T-helper 9 cell (primary cell): ENCODE measurements at regions not wholly inside any gene's neighbourhood (a gene's known extent, or its start where the extent isn't known, plus 50 kb on each side); places are given as distances from the start of the nearest gene placed in this dataset.

Experiments
- DNase-seq: peaks from one replicate; pipeline ENCODE4 v3.0.0-alpha.2; 2020

DNA sequence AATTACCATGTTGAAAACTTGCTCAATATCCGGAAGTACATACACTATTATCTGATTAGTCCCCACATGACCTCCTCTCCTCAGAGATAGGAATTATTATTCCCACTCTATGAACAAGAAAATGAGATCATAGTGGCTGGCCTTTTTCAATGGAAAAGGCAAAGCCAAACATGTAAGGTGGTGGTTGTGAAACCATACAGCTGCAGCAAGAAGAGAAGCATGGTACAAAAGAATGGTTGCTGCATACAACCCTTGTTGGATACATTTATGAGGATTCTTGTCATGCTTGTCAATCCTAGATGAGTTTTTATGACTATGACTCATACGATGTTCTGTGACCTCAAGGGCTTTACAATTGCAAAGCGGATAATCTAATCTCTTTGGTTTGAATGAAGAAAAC lies 514.7 kb downstream of the PLPP3 start:
- DNase-seq, result no peak

DNA sequence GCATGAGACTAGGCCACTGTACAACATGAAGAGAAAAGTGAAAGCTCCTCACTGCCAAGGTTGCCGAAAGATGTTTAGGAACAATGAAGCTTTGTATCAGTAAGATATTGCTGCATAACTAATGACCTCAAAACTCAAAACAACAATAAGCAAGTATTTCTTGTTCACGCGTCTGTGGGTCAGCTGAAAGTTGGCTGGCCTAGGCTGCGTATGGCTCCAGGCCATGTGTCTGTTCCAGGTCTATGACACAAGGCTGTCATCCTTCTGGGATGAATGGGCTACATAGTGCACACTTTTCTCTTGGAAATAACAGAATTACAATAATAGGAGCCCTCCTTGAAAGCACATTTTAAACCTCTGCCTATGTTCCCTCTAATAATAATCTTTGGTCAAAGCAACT lies 515.9 kb downstream of the PLPP3 start:
- no peak for DNase-seq

DNA sequence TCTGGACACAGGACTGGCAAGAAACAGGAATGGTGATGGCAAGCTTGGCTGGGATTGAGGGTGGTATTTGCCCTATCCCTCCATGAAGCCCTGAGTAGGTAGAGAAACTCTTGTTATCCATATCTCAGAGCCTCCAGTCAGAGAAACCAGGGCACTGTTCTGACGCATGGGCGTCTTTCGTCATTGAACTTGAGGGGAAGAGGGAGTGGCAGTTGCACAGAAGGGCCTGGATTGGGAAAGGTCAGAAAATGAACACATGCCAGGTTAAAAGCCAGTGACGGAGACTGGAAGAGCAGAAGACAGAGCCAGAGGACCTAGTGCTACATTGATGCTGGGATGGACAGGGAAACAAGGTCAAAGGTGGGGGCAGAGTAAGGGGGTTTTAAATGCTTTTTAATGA lies 516.7 kb downstream of the PLPP3 start:
- no peak for DNase-seq

DNA sequence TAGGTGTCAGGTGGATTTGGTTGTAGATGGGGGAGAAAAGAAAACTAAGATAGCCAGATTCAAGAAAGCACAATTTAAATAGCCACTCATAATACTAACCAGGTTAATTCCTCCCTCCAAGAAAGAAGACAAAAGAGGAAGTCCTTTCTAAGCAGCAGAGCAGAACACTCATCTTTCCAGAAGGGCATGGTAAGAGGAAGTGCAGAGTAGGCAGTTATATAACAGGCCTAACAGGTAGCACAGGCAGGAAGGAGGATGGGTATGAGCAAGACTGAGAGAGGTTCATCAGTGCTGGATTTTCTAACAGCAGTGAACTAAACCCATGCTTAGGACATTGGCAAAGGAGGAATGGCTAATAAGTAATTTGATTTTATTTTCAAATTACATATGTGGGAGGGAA lies 517.5 kb downstream of the PLPP3 start:
- no peak for DNase-seq

DNA sequence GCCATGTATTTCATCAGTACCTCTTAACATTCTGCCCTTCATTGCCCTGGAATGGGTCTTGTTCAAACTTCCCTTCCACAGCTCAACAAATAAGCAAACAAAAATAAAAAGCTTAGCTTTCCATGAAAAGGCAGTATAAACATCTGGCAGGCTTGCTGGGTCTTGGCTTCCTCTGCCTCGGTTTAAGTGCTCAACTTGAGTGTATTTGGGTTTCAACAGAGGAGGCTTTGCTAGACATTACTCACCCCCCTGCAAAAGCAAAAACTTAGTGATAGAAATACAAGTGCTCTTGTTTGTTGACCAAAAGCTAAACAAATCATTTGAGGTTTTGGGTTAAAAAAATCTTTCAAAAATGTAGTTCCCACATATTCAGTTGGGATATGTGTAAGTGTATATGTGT lies 518.5 kb downstream of the PLPP3 start:
- DNase-seq, result no peak

DNA sequence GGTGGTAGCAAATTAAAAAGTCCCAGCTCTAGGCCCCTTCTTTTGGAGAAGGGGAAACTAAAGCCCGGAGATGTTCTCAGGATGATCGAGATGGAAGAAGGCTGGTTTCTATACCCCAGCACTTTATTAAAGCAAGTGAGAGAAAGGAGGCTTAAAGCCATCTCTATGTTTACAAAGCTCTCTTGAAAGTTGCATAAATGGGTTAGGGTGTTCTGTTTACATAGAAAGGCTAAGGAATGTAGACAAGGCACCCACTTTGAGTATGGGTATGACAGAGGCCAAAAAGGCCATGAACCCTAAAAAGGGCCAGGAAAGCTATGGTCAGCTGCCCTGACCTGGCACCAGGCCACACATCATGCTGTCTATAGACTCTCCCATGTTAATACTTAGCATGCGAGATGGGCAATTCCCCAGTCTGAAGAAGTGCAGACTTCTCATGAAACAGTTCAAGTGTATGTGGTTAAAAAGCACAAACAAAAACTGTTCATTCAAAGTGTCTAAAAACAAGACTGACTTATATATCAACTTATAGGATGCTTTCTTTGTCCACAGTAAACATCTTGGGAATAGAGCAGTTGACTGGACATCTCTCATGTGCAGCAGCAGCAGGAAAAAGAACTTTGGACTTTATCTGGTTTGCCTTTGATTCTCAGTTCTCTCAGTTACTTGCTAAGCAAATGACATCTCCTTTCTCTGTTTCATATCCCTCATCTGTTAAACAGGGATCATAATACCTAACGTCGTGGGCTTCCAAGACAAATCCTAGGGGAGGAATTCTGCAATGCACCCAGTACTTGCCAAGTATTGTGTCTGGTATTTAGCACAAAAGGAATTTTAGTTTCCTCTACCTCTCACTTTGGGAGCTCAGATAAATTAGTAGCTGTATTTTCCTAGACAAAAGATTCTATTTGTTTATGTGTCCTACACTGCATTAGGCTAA lies 521.6 kb downstream of the PLPP3 start:
- DNase-seq, result no peak

DNA sequence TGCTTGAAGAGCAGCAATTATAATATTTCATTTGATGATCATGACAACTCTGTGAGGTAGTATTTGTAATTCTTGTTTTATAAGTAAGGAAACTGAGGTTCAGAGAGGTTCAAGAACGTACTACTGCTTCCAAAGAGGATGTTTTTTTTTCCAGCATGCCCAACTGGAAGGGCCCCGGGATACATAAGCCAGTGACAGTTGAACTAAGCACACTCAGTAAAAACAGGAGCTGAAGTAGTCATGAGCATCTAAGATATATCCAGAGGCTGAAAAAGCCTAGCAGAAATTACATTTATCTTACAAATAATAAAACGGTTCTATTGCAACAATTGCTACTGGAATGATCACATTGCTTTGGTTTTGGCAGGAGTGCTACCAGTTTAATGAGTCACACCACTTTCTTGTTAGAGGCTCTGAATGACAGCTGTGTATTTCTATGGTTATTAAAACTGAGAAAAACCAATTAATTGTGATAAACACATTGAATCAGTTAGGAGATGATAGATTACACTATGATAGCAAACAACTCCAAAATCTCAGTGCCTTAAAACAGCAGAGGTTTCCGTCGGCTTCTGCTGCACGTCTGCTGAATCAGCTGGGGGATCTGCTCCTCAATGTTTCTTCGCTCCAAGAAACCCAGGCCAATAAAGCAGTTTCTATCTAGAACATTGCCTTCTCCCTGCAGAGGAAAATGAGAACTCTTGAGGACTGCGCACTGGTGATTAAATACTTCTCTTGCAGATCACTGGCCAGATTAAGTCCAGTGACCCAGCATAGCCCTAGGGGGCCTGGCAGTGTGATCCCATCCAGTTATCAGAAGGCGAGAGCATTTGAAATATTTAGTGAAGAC lies 522.7 kb downstream of the PLPP3 start:
- no peak for DNase-seq

DNA sequence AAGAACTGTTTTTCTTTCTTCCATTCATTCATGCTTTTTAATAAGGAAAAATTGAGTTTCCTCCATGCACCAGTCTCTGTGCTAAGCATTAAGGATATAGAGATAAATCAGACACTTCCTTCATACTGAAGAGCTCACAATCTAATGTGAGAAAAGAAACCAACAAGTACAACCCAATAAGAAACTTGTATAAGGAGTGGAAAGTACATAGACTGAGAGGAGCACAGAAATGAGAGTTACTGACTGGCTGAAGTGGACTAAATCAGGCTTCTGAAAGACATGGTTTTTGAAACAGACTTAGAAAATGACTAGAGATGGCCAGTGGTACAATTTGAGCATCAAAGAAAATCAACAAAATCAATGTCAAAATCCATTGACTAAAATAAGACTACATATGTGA lies 524.4 kb downstream of the PLPP3 start:
- no peak for DNase-seq

DNA sequence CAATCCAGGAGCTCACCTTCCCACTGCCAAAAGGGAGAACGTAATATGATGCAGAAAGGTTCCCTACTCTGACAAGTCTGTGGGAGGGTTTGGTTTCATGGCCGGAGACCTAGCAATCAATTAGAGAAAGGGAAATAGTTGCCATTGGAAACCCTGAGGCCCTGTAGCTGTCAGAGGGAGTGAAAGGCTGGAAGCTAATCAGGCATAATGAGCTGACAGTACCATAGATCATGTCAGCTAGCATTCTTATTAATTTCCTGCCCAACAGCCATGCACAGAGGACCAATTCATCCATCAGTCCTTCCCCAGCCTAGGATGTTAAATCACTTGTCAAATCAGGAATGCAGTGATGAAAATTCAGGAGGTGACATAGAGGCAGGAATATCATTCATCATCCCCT lies 527.3 kb downstream of the PLPP3 start:
- no peak for DNase-seq

DNA sequence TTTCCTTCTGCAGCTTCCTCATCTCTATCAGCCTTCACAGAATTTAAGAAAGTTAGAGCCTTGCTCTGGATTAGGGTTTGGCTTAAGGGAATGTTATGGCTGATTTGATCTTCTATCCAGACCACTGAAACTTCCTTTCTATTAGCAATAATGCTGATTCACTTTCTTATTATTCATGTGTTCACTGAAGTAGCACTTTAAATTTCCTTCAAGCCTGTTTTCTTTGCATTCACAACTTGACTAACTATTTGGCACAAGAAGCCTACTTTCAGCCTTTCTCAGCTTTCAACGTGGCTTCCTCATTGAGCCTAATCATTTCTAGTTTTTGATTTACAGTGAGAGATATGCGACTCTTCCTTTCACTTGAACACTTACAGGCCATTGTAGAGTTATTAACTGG lies 528.5 kb downstream of the PLPP3 start:
- DNase-seq, result no peak

DNA sequence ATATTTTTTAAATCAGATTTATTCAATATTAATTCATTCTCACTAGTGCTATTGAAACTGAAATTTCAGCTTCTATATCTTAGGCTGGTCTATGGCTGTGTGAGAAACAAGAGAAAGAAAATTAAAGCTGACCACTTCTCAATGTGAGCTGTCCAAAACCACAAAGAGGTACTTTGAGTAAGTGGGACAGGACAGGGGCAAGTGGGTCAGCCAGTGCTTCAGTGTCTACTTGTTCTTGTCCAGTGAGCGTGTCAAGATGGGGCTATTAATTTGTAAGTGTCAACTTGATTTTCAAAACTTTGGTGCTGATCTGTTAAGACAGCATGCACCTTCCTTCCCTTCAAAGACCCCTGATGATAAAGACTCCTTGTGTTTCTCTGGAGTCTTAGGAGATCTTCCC lies 533.9 kb downstream of the PLPP3 start:
- DNase-seq, result no peak

DNA sequence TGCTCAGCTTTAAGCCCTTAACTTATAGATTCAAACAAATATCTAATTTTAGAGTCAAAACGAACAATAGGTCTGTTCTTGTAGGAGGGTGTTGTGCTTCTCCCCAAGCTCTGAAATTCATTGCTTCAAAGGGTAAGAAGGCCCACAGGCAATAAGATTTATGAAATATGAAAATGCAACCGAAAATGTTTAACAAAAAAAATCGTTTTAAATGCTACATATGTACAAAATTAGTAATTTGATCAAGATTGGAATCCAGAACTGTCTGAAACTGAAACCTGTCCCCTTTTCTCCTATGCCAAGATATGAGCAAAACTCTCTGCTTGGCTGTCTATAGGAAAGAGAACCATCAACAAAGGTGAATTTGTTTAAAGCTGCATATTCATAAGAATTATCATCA lies 534.3 kb downstream of the PLPP3 start:
- DNase-seq, result no peak

DNA sequence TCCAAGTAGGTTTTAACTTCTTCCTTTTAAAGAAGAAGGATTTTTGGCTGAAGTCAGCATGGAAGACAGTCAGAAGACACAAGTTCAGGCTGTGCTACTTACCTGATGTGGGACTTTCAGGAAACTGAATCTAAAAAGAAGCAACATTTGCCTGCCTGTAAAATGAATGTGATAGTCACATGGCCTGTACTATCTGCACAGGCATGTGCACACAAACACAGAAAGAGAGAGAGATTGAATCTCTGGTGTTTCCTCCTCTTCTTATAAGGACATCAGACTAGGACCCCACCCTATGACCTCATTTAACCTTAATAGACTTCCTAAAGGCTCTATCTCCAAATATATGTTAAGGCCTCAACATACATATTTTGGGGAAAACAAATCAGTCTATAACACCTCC lies 542.9 kb downstream of the PLPP3 start:
- no peak for DNase-seq

DNA sequence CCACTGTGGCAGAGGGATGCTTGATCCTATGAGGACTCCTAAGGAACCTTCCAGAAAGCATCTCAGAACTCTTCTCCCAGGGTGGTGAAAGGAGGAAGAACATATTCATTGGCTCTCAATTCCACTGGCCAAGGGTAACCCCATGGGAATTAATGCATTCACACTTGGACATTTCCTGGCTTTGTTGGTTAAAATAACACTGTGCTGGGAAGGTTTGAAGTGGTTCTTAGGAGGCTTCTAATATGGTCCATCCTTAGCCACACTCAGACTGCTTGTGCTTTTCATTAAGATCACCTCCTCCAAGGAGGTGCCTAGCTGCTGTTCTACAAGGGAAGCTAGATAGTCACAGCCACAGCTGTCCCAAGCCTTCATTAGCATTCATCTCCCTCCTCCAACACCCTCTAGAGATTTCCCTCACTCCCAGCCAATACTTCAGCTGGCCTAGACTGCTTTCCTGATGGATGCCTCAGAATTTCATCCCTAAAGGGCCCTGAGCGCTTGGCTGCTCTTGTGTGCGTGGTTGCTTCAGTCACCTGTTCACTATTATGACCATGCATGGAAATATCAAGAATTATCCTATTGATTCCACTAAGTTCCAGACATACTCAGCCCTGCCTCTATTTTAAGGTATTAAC lies 544.4 kb downstream of the PLPP3 start:
- no peak for DNase-seq

DNA sequence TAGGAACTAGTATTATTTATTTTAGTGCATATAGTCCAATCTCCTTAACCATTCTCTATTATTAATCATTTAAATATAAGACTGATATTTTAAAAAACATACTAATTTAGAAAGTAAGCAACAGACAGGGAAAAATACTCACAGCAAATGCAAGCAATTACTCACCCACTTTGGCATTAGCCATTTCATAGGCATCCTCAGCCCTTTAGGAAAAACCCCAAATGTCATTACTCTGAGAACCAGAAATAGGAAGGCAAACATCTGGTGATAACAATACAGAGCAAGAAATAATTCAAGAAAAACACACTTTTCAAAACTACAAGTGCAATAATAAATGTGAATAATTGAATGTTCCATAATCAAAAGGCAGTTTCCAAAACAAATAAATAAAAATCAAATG lies 545.1 kb downstream of the PLPP3 start:
- no peak for DNase-seq

DNA sequence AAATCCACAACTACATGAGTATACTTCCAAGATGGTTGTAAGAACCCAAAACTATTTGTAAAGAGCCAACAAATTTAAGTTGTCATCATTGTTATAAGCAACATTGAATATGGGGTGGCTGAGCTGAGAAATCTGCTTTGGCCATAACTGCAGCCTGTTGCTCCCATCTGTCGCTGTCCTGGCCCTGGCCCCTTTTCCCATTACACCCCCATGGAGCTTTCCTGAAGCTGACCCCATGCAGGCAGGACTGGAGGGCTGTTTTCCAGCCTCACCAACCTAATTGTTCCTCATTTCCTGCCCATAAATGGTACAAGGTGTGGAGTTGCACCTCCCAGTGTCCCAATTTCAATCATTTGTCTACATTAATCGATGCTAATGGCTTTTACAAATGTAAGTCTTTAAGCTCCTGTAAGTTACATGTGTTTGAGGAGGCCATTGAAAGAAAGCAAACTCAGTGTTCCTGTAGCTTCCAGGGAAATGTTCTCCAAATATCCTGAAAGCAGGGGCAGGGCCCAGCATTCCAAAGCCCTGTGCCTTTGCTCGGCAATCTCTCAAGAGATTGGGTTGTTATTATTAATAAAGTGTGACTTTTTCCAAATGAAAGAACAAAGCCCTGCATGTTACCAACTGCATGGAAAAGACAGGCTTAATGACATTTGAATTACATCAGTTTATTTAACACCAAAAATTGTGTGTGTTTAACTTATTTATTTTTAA lies 545.9 kb downstream of the PLPP3 start:
- no peak for DNase-seq

DNA sequence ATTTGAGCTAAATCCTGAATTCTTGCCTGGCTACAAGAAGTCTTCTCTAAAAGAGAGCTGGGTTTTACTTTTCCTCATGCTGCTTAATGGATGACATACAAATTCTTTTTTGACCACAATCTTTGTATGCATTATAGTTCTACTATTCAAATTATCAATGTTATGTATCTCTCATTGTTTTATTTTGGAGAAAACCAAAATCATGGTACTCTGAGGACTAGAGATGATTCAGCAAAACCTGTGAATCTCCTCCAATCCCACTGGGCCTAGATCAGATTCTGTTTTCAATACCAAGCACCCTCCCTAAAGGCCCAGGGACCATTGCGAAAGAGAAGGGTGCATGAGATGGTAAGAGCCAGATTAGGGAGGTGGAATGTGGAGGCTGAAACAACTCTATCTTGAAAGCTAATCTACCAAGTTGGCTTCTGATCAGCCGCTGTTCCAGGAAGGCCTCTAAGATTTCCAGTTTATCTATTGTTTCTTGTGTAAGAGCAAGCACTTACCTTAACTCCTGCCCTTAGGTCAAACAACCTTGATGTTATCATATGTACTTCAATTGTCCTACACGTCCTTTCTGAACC lies 547.2 kb downstream of the PLPP3 start:
- no peak for DNase-seq

DNA sequence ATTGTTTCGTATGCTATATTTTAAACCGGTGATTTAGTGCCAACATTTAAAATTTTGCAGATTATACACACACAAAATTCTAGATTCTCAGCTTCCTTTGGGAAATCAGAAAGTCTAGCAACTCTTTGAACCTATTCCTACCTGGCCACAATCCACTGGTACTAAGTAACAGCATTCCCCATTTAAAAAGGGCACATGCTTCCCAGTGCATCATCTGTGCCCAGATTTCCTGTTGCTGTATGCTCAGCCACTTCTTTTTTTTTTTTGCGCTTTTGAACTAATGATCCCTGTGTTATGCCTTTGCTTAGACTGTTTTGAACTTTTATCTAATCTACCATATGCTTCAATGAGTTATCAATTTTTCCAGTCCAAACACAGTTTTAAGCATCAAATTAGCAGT lies 548.4 kb downstream of the PLPP3 start:
- DNase-seq, result no peak

DNA sequence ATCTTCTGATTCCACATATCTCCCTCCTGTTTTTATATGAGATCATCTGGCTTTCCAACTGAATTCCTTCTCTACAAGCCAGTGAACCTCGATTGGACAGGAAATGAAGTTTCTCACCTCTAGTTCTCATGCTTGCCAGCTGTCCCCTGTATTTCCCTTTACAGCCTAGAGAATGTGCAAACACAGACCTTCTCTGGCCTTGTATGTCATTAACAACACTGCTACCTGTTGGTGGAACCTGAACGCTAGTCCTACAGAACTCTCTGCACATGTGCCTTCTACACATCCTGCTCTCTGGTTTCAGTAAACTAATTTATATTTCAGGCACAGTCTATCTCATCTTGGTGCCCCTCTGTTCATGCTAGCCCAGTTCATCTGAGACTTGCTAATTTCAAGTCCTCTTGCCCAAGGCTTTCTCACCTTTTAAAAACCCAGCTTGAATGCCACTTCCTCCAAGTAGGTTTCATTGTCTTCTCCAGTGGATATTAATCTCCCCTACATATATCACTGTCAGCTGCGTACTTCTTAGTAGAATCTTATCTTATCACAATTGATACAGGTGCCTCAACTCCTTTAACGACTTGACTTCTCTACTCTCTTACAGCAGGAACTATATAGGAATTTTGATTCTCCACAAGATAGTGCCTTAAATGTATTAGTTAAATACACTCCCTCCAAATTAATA lies 549.9 kb downstream of the PLPP3 start:
- no peak for DNase-seq

DNA sequence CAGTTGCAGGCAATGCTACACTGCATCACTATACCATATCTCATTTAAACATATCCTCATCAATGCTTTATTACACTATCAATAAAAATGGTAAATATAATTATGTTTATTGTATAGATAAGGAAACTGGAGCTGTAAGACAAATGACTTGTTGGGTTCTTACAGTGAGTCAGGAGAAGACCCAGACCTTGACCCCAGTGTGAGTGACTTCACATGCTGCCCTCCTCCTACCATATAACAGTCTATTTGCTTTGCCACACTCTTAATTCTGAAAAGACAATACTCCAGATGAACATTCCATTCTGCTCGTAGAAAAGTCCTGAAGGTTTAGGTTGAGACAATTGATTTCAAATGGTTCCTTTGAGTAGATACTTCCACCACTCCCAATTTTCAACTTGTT lies 550.5 kb downstream of the PLPP3 start:
- DNase-seq, result no peak

DNA sequence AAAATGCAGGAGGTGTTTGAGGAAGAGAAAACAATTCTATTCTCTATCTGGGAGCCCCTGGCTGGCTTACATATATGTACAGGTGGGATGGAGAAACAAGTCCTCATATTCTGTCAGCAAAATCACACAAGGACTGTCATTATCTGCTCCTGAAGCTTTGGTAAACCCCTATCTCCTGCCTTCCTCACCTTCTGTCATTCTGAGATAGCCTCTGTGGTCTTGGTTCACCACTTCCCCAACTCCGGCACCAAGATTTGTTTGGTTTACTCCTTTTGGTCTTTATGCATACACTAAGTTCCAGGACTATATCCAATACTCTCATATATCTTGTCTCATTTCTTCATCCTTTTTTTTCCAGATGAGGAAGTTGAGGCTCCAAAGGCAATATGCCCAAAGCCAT lies 551.1 kb downstream of the PLPP3 start:
- DNase-seq, result no peak

DNA sequence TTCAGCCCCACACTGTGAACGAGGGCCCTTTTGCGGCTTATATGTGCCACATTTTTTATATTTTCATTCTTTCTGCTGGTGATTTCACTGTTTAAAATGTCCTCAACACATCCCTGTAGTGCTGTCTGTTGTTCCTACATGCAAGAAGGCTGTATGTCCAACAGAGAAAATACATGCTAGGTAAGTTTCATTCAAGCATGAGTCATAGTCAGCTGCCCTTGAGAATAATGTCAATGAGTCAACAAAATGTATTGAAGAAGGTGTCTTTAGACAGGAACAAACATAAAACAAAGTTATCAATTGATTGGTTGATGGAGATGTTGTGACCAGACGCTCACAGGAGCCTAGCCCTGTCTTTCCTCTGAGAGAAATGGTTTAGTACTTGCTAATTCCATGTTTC lies 553.4 kb downstream of the PLPP3 start:
- no peak for DNase-seq
